NCI-H2107 treated with DMSO at 0.1 percent for 48 hours (cell line): ENCODE measurements at regions not wholly inside any gene's neighbourhood (a gene's known extent, or its start where the extent isn't known, plus 50 kb on each side); places are given as distances from the start of the nearest gene placed in this dataset.

Source experiments
- DNase-seq: peaks from one replicate; lab custom pipeline; 2025; ENCODE audit not compliant: unreplicated experiment; lab: John Stamatoyannopoulos, UW

- no peak for DNase-seq
Measured at GRCh38 chr22:48744967-48745841, 1082.5 kb downstream of the BRD1 start.

DNA sequence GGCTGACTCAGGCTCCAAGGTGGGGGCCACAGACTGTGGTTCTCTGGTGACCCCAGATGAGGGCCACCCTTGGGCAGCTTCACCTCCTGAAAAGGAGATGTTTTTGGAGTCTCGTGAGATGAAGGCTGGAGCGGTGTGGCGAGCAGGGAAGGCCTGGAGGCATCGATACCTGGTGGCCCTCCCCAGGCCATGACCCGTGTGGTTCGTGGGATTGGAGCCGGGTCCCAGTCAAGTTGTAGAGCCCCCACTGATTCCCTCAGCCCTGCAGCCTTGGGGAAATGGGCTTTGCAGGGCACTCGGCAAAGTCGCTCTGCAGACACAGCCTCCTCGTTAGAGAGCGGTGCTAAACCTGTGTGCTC lies 1083.4 kb downstream of the BRD1 start:
- no peak for DNase-seq

- no peak for DNase-seq
Measured at GRCh38 chr22:48743601-48744282, 1083.9 kb downstream of the BRD1 start.

- DNase-seq: no peak
Measured at GRCh38 chr22:48742556-48743343, 1084.9 kb downstream of the BRD1 start.

GRCh38 chr22:48742191-48742555 lies 1085.5 kb downstream of the BRD1 start:
- DNase-seq: no peak

DNA sequence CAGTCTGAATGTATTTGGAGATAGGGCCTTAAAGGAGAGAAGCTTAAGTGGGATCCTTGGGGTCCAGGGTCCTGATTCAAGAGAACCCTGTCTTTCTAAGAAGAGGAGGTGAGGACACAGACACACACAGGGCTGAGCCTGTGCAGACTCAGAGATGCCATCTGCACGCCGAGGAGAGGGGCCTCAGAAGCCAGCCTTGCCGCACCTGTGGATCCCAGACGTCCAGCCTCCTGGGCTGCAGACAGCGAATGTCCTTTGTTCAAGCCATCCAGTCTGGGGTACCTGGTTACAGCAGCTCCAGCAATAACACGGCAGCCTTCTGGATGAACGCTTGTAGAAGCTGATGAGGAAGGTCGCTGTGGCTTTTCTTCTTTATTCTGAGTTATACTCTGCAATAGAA lies 1086.1 kb downstream of the BRD1 start:
- DNase-seq: no peak

GRCh38 chr22:48740731-48741405 lies 1086.8 kb downstream of the BRD1 start:
- DNase-seq: no peak

DNA sequence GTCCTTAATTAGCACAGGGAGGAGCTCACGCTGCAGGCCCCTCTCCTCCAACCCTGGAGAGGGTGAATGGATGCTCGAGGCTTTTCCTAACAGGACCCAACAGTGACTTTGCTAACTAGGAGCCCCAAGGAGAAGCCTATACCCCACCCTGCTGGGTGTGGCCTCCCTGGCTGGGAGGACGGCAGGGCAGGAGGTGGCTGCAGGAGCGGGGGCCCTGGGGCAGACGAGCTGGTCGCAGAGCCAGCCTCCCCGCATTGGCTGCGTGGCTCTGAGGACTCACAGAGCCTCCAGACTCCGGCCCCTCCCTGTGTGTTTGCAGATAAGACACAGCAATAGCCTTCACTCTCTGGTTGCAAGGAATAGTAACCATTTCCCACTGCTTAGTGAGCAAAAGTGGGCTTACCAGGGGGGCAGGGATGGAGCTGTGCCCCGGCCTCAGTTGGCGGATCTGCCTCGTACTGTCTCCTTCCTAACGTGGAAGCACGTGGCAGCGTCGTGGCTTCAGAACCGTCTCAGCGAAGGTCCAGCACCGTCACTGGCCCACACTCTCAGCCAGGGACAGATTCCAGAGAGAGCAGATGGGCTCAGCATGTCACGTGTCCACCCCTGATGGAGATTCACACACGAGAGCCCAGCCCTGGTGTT lies 1087.5 kb downstream of the BRD1 start:
- no peak for DNase-seq

- no peak for DNase-seq
Measured at GRCh38 chr22:48739348-48740085, 1088.2 kb downstream of the BRD1 start.

DNA sequence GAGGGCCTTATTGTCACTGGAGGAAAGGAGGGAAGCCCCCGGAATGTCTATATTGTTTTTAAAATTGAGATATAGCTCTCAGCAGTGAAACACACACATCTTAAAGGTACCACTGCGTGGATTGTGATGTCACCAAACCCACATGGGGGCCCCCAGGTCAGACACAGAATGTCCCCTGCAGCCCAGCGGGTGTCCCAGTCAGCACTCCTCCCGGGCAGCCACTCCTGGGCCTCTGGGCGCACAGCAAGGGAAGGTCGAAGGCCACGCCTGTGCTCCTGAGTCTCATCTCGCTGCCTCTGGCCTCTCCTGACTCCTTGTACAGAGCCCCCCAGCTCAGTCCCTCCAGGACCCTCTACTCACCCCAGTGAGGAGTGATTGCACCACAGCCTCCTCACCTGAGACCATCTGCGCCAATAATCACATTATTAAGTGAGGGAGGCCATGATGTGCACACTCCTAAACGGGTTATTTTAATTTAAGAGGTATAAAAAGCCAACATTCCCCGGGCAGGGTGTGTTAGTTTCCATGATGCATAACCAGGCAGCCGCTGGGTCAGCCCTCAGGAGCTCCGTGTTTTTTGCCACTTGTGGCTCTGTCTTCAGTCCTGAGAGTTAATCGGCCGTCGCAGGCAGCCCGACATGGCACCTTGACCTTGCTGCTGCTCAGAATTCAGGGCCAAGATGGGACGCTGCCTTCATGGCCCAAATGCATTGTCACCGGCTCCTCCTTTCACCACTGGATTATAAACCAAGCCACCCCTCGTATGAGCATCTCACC lies 1089.3 kb downstream of the BRD1 start:
- no peak for DNase-seq

DNA sequence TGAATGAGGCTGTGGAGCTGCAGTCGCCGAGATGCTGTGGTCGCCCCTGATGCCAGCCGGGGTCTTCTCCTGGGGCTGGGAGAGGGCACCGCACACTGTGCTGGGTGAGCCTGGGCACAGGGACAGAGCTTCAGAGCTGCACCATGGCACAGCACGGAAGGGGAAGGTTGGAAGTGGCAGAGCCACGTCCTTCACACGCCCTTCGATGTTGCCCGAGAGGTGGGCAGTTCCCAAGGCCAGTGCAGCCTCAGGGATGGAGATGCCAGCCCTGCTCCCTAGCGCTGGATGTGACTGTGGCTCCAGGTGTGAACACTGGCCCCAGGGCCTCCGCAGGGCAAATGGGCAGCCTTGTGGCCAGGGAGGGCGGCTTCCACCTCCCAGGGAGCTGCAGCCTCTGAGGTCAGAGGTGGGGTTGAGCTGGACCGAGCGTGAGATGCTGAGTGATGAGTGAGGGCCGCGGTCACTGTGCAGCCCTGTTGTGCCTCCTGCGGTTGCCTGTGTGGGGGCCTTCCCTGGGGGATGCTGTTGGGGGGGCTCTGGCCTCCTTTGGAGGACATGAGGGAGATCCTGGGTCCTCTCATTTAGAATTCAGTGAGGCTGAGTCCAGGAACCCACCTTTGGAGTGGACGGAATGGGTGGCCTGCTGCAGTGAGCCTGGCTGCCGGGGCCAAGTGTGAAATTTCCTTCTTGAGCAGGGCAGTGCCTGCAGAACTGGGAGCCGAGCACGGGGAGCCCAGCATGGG lies 1090.0 kb downstream of the BRD1 start:
- no peak for DNase-seq

- no peak for DNase-seq
Measured at GRCh38 chr22:48736593-48737460, 1090.8 kb downstream of the BRD1 start.

GRCh38 chr22:48734961-48735360 lies 1092.7 kb downstream of the BRD1 start:
- no peak for DNase-seq

DNA sequence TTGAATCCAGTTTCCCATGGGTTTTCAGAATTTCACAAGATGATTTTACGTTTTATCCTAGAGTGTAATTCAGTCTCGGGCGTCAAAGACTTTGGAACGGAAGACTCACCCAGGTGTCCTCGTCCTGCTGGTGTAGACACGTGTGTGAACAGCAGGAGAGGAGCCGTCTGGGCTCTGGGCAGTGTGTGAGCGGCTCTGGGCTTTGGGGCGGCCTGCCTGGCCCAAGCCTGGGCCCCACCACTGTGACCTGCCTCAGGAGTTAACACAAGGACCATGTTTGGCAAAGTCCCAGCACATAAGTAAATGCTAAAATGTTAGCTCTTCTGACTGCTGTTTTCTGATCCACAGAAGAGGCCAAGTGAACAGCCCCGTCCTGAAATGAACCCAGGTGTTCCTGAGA lies 1093.3 kb downstream of the BRD1 start:
- no peak for DNase-seq

GRCh38 chr22:48729499-48730171 lies 1098.0 kb downstream of the BRD1 start:
- DNase-seq: no peak

GRCh38 chr22:48727454-48728058 lies 1100.1 kb downstream of the BRD1 start:
- DNase-seq: no peak

- no peak for DNase-seq
Measured at GRCh38 chr22:48724899-48725298, 1102.8 kb downstream of the BRD1 start.
